Suprapubic skin (tissue), 3 donors: ENCODE measurements at regions not wholly inside any gene's neighbourhood (a gene's known extent, or its start where the extent isn't known, plus 50 kb on each side); places are given as distances from the start of the nearest gene placed in this dataset.

Experiments used
- EP300 ChIP-seq: sonication (generic); formaldehyde crosslinking; IDR thresholded peaks from one replicate; pipeline ENCODE4 v1.6.1; 2017; ENCODE audit warnings: antibody characterized with exemption
- POLR2A ChIP-seq, 2 donors: fragments of 450-650 bp; IDR thresholded peaks; one replicate each; pipeline ENCODE4 v1.6.1; 2017; ENCODE audit warnings: antibody characterized with exemption in 2 of 2, mild to moderate bottlenecking in 2 of 2, moderate library complexity in 2 of 2
- TF ChIP-seq, protein P1 (sequence below), 2 donors: fragments of 200-600 bp in 1 of 2; fragments of 450-650 bp in 1 of 2; sonication (generic) in 1 of 2; IDR thresholded peaks; one replicate each; pipeline ENCODE4 v1.5.1; 2016 to 2019; ENCODE audit warnings: antibody characterized with exemption in 2 of 2, mild to moderate bottlenecking in 1 of 2, moderate library complexity in 1 of 2

DNA sequence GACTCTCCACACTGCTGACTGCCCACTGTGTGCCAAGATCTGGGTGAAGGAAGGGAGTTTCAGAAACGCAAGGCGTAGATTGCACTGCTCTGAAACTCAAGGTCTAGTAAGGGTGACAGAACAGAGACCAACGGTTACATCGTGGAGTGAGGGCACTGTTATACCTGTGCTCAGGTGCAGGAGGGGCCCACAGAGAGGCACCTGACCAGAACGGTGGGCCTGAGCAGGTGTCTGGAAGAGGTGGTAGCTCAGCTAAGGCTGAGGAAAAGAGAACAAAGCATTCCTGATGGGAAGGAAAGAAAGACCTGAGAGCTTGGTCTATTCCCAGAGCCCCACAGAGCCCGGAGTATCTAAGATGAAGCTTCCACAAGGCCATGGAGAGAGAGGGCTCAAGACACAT, 267.2 kb downstream of the MED10 start:
- TF ChIP-seq, protein P1, sequence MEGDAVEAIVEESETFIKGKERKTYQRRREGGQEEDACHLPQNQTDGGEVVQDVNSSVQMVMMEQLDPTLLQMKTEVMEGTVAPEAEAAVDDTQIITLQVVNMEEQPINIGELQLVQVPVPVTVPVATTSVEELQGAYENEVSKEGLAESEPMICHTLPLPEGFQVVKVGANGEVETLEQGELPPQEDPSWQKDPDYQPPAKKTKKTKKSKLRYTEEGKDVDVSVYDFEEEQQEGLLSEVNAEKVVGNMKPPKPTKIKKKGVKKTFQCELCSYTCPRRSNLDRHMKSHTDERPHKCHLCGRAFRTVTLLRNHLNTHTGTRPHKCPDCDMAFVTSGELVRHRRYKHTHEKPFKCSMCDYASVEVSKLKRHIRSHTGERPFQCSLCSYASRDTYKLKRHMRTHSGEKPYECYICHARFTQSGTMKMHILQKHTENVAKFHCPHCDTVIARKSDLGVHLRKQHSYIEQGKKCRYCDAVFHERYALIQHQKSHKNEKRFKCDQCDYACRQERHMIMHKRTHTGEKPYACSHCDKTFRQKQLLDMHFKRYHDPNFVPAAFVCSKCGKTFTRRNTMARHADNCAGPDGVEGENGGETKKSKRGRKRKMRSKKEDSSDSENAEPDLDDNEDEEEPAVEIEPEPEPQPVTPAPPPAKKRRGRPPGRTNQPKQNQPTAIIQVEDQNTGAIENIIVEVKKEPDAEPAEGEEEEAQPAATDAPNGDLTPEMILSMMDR (IDR thresholded peaks at IDR 0.05), result no peak
- TF ChIP-seq POLR2A (IDR thresholded peaks at IDR 0.05) (no peak), EP300 (no peak)
